ENCODE measurements at regions not wholly inside any gene's neighbourhood (a gene's known extent, or its start where the extent isn't known, plus 50 kb on each side); places are given as distances from the start of the nearest gene placed in this dataset.

DNA sequence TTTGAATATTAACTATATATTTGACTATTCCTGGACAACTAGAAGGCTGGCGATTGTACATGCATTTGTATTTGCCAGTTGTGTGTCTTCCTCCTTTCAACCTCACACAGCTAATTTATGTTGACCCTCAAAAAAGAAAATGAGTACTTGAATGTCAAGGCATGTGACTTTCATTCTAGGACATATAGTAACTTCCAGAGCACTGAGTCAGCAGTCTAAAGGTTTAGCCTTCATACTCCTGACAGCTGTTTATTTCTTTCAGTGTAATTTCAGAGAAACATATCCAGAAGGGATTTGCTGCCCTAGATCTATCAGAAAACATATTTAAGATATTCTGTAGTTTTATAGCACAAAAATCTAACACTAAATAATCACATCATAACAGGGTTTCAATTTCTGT is 74.6 kb upstream of the GOLGA8J start:
- TF ChIP-seq, protein P1, sequence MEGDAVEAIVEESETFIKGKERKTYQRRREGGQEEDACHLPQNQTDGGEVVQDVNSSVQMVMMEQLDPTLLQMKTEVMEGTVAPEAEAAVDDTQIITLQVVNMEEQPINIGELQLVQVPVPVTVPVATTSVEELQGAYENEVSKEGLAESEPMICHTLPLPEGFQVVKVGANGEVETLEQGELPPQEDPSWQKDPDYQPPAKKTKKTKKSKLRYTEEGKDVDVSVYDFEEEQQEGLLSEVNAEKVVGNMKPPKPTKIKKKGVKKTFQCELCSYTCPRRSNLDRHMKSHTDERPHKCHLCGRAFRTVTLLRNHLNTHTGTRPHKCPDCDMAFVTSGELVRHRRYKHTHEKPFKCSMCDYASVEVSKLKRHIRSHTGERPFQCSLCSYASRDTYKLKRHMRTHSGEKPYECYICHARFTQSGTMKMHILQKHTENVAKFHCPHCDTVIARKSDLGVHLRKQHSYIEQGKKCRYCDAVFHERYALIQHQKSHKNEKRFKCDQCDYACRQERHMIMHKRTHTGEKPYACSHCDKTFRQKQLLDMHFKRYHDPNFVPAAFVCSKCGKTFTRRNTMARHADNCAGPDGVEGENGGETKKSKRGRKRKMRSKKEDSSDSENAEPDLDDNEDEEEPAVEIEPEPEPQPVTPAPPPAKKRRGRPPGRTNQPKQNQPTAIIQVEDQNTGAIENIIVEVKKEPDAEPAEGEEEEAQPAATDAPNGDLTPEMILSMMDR (IDR thresholded peaks at IDR 0.05; ENCODE audit: insufficient read depth, low read length): no peak
- no peak for TF ChIP-seq GABPA (IDR thresholded peaks at IDR 0.05; ENCODE audit: low read depth)
- TF ChIP-seq, protein P2, sequence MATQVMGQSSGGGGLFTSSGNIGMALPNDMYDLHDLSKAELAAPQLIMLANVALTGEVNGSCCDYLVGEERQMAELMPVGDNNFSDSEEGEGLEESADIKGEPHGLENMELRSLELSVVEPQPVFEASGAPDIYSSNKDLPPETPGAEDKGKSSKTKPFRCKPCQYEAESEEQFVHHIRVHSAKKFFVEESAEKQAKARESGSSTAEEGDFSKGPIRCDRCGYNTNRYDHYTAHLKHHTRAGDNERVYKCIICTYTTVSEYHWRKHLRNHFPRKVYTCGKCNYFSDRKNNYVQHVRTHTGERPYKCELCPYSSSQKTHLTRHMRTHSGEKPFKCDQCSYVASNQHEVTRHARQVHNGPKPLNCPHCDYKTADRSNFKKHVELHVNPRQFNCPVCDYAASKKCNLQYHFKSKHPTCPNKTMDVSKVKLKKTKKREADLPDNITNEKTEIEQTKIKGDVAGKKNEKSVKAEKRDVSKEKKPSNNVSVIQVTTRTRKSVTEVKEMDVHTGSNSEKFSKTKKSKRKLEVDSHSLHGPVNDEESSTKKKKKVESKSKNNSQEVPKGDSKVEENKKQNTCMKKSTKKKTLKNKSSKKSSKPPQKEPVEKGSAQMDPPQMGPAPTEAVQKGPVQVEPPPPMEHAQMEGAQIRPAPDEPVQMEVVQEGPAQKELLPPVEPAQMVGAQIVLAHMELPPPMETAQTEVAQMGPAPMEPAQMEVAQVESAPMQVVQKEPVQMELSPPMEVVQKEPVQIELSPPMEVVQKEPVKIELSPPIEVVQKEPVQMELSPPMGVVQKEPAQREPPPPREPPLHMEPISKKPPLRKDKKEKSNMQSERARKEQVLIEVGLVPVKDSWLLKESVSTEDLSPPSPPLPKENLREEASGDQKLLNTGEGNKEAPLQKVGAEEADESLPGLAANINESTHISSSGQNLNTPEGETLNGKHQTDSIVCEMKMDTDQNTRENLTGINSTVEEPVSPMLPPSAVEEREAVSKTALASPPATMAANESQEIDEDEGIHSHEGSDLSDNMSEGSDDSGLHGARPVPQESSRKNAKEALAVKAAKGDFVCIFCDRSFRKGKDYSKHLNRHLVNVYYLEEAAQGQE (IDR thresholded peaks at IDR 0.05; ENCODE audit: insufficient replicate concordance, low read depth): no peak
- no peak for TF ChIP-seq POLR2AphosphoS5 (IDR thresholded peaks at IDR 0.05; ENCODE audit: low read depth)
- TF ChIP-seq SPI1 (IDR thresholded peaks at IDR 0.05; ENCODE audit: borderline replicate concordance, low read depth): no peak
